Astrocyte (in vitro differentiated cells and primary cell): ENCODE measurements at regions not wholly inside any gene's neighbourhood (a gene's known extent, or its start where the extent isn't known, plus 50 kb on each side); places are given as distances from the start of the nearest gene placed in this dataset.
A peak's percentile ranks its signal among the peaks of the same experiment; 100 is the strongest.

Experiments
- DNase-seq: peaks from one replicate; pipeline ENCODE4 v3.0.0-alpha.2; 2010; ENCODE audit warnings: low read depth
- FAIRE-seq: peaks from 2 replicates; lab custom pipeline; 2011; peaks lifted over from hg19 to GRCh38; lab: Jason Lieb, UNC
- H2AFZ ChIP-seq: 2 replicates; pipeline ENCODE4 v1.6.0; 2012; ENCODE audit warnings: low read depth, low read length, inconsistent platforms
- H3K27ac ChIP-seq: 2 replicates; pipeline ENCODE4 v1.5.1; 2011; ENCODE audit warnings: low read depth, low read length, inconsistent platforms
- H3K27me3 ChIP-seq: 2 replicates; pipeline ENCODE4 v1.6.0; 2011; ENCODE audit warnings: low read length, inconsistent platforms; ENCODE audit not compliant: insufficient read depth
- H3K36me3 ChIP-seq: 2 replicates; pipeline ENCODE4 v1.5.1; 2011; ENCODE audit warnings: low read length, inconsistent platforms; ENCODE audit not compliant: insufficient read depth
- H3K4me1 ChIP-seq: 2 replicates; pipeline ENCODE4 v1.5.1; 2011; ENCODE audit warnings: low read length, inconsistent platforms; ENCODE audit not compliant: insufficient read depth
- H3K4me2 ChIP-seq: 2 replicates; pipeline ENCODE4 v1.6.0; 2012; ENCODE audit warnings: low read length, inconsistent platforms
- H3K4me3 ChIP-seq: 2 replicates; pipeline ENCODE4 v1.5.1; 2011; ENCODE audit warnings: low read depth, mild to moderate bottlenecking, low read length, inconsistent platforms; ENCODE audit not compliant: insufficient read depth
- H3K79me2 ChIP-seq: 2 replicates; pipeline ENCODE4 v1.6.0; 2012; ENCODE audit warnings: mild to moderate bottlenecking, low read length, inconsistent platforms; ENCODE audit not compliant: insufficient read depth
- H3K9ac ChIP-seq: 2 replicates; pipeline ENCODE4 v1.6.0; 2012; ENCODE audit warnings: mild to moderate bottlenecking, low read length, inconsistent platforms
- H3K9me3 ChIP-seq: 2 replicates; pipeline ENCODE4 v1.5.1; 2012; ENCODE audit warnings: low read depth, mild to moderate bottlenecking, low read length, inconsistent platforms; ENCODE audit not compliant: insufficient read depth
- H4K20me1 ChIP-seq: 2 replicates; pipeline ENCODE4 v1.6.0; 2012; ENCODE audit warnings: low read length, inconsistent platforms; ENCODE audit not compliant: insufficient read depth
- H3K27ac Mint-ChIP-seq: one replicate; pipeline ENCODE4 v1.8.0; 2021; ENCODE audit warnings: mild to moderate bottlenecking, mixed read lengths; ENCODE audit not compliant: unreplicated experiment
- H3K27me3 Mint-ChIP-seq: one replicate; pipeline ENCODE4 v1.8.0; 2021; ENCODE audit warnings: low read depth, mixed read lengths; ENCODE audit not compliant: unreplicated experiment
- H3K36me3 Mint-ChIP-seq: one replicate; pipeline ENCODE4 v1.8.0; 2021; ENCODE audit warnings: low read depth, mixed read lengths; ENCODE audit not compliant: unreplicated experiment
- H3K4me1 Mint-ChIP-seq: one replicate; pipeline ENCODE4 v1.8.0; 2021; ENCODE audit warnings: low read depth, mixed read lengths; ENCODE audit not compliant: unreplicated experiment
- H3K4me3 Mint-ChIP-seq: one replicate; pipeline ENCODE4 v1.8.0; 2021; ENCODE audit warnings: mild to moderate bottlenecking, moderate library complexity, mixed read lengths; ENCODE audit not compliant: unreplicated experiment
- H3K9me3 Mint-ChIP-seq: one replicate; pipeline ENCODE4 v1.8.0; 2021; ENCODE audit warnings: mild to moderate bottlenecking, mixed read lengths; ENCODE audit not compliant: unreplicated experiment
- CTCF ChIP-seq: IDR thresholded peaks from 2 replicates; pipeline ENCODE4 v1.5.1; 2011; ENCODE audit warnings: low read depth, mild to moderate bottlenecking, inconsistent platforms, low read length, moderate library complexity; ENCODE audit not compliant: insufficient read depth
- EZH2 ChIP-seq: IDR thresholded peaks from 2 replicates; pipeline ENCODE4 v1.6.1; 2012; ENCODE audit warnings: mild to moderate bottlenecking, low read length, inconsistent platforms; ENCODE audit not compliant: insufficient read depth

DNA sequence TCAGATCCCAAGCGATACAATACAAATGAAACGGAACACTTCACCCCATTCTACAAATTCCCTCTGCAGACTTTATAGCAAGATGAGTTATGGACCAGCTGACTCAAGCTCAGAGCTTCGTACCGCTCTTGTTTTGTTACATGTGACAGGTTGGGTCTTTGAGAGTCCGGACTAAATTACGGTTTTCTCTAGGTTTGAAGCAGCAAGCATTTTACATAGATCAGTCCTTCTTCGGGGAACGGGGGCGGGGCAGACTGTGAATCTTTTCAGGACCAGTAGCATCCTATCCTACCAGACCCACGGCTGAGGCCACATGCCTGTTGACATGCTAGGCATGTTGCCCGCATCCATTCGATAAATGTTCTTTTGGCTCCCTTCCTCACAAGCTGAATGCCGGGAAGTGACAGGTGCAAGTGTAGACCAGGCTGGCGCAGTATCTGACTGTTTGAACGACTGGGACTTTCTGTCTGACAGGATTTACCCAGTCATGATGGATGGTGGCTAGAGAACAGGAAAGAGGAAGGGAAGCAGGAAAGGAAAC is 811.0 kb upstream of the GRAMD2B start:
- no peak for FAIRE-seq
- H3K27me3 Mint-ChIP-seq: no peaks in the 10 kb centered on the region
- no peaks in the 10 kb centered on the region for H4K20me1 ChIP-seq
- H3K4me2 ChIP-seq: no peak overlapping the region
- no peak overlapping the region for H3K27ac ChIP-seq
- peaks cover 2% of the 10 kb centered on the region for H3K4me1 Mint-ChIP-seq
- peak; percentile 29 for DNase-seq
- H3K36me3 ChIP-seq: no peaks in the 10 kb centered on the region
- no peak overlapping the region for H3K4me3 Mint-ChIP-seq
- no peak overlapping the region for H2AFZ ChIP-seq
- H3K9me3 Mint-ChIP-seq: no peaks in the 10 kb centered on the region
- H3K27me3 ChIP-seq: no peaks in the 10 kb centered on the region
- no peak overlapping the region for H3K27ac Mint-ChIP-seq
- no peak for TF ChIP-seq CTCF
- TF ChIP-seq EZH2: no peak
- H3K9ac ChIP-seq: no peak overlapping the region
- H3K4me1 ChIP-seq: peaks cover 1% of the 10 kb centered on the region
- H3K79me2 ChIP-seq: no peaks in the 10 kb centered on the region
- no peaks in the 10 kb centered on the region for H3K36me3 Mint-ChIP-seq
- H3K4me3 ChIP-seq: no peak overlapping the region
- H3K9me3 ChIP-seq: no peaks in the 10 kb centered on the region

- H3K36me3 Mint-ChIP-seq: no peaks in the 10 kb centered on the region
- Histone ChIP-seq H3K27ac (no peak overlapping the region), H3K9ac (no peak overlapping the region), H4K20me1 (no peaks in the 10 kb centered on the region), H3K4me3 (no peak overlapping the region), H3K4me2 (no peak overlapping the region), H3K9me3 (no peaks in the 10 kb centered on the region), H3K79me2 (no peaks in the 10 kb centered on the region), H2AFZ (no peak overlapping the region), H3K36me3 (no peaks in the 10 kb centered on the region), H3K4me1 (no peaks in the 10 kb centered on the region), H3K27me3 (no peaks in the 10 kb centered on the region)
- H3K4me1 Mint-ChIP-seq: no peaks in the 10 kb centered on the region
- DNase-seq: no peak
- H3K4me3 Mint-ChIP-seq: no peak overlapping the region
- FAIRE-seq: no peak
- no peaks in the 10 kb centered on the region for H3K9me3 Mint-ChIP-seq
- no peak overlapping the region for H3K27ac Mint-ChIP-seq
- no peak for TF ChIP-seq CTCF
- TF ChIP-seq EZH2: no peak
- H3K27me3 Mint-ChIP-seq: no peaks in the 10 kb centered on the region
These were observed 810.4 kb upstream of the GRAMD2B start for GRCh38 chr5:125612776-125613175.

GRCh38 chr5:125630237-125630636 is 793.0 kb upstream of the GRAMD2B start:
- no peaks in the 10 kb centered on the region for H3K36me3 ChIP-seq
- no peaks in the 10 kb centered on the region for H3K9me3 ChIP-seq
- no peak overlapping the region for H3K27ac ChIP-seq
- no peak overlapping the region for H3K9ac ChIP-seq
- no peaks in the 10 kb centered on the region for H3K27me3 ChIP-seq
- no peaks in the 10 kb centered on the region for H4K20me1 ChIP-seq
- H3K79me2 ChIP-seq: no peaks in the 10 kb centered on the region
- no peak overlapping the region for H3K4me2 ChIP-seq
- no peak for DNase-seq
- H2AFZ ChIP-seq: no peak overlapping the region
- no peak overlapping the region for H3K4me3 ChIP-seq
- TF ChIP-seq EZH2: no peak
- no peak for TF ChIP-seq CTCF
- H3K4me1 ChIP-seq: no peaks in the 10 kb centered on the region
- Mint-ChIP-seq H3K9me3 (peaks cover 3% of the 10 kb centered on the region), H3K36me3 (no peaks in the 10 kb centered on the region), H3K4me1 (peaks cover 9% of the 10 kb centered on the region), H3K27ac (no peak overlapping the region), H3K27me3 (no peaks in the 10 kb centered on the region), H3K4me3 (no peak overlapping the region)
- no peak for FAIRE-seq
